ENCODE measurements at regions not wholly inside any gene's neighbourhood (a gene's known extent, or its start where the extent isn't known, plus 50 kb on each side); places are given as distances from the start of the nearest gene placed in this dataset.

DNA sequence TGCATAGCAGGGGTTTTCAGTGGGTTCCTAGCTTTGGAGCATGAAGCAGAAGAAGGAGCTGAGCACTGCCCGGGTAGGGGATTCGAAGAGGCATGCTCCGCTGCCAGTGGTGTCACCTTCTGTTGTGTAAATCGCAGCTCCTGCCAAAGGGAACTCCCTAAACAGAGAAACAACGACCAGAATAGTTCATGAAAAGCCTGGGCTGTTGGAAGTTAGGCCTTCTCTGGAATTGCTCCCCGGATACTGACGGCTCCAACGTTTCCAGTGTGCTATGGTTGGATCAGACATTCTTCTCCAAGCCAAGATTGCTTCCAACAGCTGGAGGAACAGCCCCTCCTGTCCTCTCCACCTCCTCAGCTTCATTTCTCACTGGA lies 546.0 kb upstream of the FZD8 start:
- Mint-ChIP-seq H3K4me3 (ENCODE audit: unreplicated experiment) (no peak overlapping the region), H3K36me3 (ENCODE audit: low read depth) (peaks cover 11% of the 10 kb centered on the region), H3K27ac (ENCODE audit: unreplicated experiment) (no peak overlapping the region), H3K9me3 (ENCODE audit: low read depth) (peaks cover 31% of the 10 kb centered on the region), H3K4me1 (ENCODE audit: low read depth) (peaks cover 4% of the 10 kb centered on the region), H3K27me3 (ENCODE audit: low read depth) (no peaks in the 10 kb centered on the region)
- TF ChIP-seq, protein P1, sequence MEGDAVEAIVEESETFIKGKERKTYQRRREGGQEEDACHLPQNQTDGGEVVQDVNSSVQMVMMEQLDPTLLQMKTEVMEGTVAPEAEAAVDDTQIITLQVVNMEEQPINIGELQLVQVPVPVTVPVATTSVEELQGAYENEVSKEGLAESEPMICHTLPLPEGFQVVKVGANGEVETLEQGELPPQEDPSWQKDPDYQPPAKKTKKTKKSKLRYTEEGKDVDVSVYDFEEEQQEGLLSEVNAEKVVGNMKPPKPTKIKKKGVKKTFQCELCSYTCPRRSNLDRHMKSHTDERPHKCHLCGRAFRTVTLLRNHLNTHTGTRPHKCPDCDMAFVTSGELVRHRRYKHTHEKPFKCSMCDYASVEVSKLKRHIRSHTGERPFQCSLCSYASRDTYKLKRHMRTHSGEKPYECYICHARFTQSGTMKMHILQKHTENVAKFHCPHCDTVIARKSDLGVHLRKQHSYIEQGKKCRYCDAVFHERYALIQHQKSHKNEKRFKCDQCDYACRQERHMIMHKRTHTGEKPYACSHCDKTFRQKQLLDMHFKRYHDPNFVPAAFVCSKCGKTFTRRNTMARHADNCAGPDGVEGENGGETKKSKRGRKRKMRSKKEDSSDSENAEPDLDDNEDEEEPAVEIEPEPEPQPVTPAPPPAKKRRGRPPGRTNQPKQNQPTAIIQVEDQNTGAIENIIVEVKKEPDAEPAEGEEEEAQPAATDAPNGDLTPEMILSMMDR (IDR thresholded peaks at IDR 0.05): no peak
- DNase-seq (ENCODE audit: low spot score): no peak

- TF ChIP-seq, protein P1 (IDR thresholded peaks at IDR 0.05): no peak
- H3K36me3 Mint-ChIP-seq (ENCODE audit: low read depth): peaks cover 8% of the 10 kb centered on the region
- H3K27ac Mint-ChIP-seq (ENCODE audit: unreplicated experiment): no peak overlapping the region
- H3K9me3 Mint-ChIP-seq (ENCODE audit: low read depth): peaks cover 26% of the 10 kb centered on the region
- H3K4me3 Mint-ChIP-seq (ENCODE audit: unreplicated experiment): no peak overlapping the region
- no peak for DNase-seq (ENCODE audit: low spot score)
- peaks cover 10% of the 10 kb centered on the region for H3K4me1 Mint-ChIP-seq (ENCODE audit: low read depth)
- no peaks in the 10 kb centered on the region for H3K27me3 Mint-ChIP-seq (ENCODE audit: low read depth)
These were observed 545.4 kb upstream of the FZD8 start for GRCh38 chr10:36187380-36188079.

- no peak for DNase-seq (ENCODE audit: low spot score)
- Mint-ChIP-seq H3K27me3 (ENCODE audit: low read depth) (no peaks in the 10 kb centered on the region), H3K4me1 (ENCODE audit: low read depth) (peaks cover 24% of the 10 kb centered on the region), H3K27ac (ENCODE audit: unreplicated experiment) (no peak overlapping the region), H3K4me3 (ENCODE audit: unreplicated experiment) (no peak overlapping the region), H3K36me3 (ENCODE audit: low read depth) (no peaks in the 10 kb centered on the region), H3K9me3 (ENCODE audit: low read depth) (peaks cover 7% of the 10 kb centered on the region)
- TF ChIP-seq, protein P1 (IDR thresholded peaks at IDR 0.05): no peak
These were observed 543.0 kb upstream of the FZD8 start for GRCh38 chr10:36185097-36185496.

- DNase-seq (ENCODE audit: low spot score): no peak
- TF ChIP-seq, protein P1 (IDR thresholded peaks at IDR 0.05): no peak
- Mint-ChIP-seq H3K9me3 (ENCODE audit: low read depth) (peaks cover 11% of the 10 kb centered on the region), H3K4me1 (ENCODE audit: low read depth) (peaks cover 24% of the 10 kb centered on the region), H3K4me3 (ENCODE audit: unreplicated experiment) (no peak overlapping the region), H3K27ac (ENCODE audit: unreplicated experiment) (no peak overlapping the region), H3K36me3 (ENCODE audit: low read depth) (peaks cover 5% of the 10 kb centered on the region), H3K27me3 (ENCODE audit: low read depth) (no peaks in the 10 kb centered on the region)
These were observed 541.6 kb upstream of the FZD8 start for GRCh38 chr10:36183726-36184125.

DNA sequence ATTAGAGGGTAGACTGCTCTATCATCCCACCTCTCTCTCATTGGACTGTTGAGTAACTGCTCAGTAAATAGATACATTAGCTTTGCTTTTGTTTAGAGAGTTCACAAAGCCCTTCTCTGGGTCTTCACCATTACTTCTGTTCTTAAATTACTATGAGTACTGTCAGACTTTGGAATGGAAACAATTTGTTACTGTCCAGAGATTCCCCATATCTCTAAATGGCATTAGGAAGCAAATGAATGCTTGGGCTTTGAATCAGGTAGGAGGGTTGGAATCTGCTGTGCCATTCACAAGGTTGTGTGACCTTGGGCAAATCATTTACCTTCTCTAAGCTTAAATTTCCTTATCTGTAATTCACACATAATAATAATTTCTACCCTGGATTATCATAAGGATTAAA lies 541.0 kb upstream of the FZD8 start:
- Mint-ChIP-seq H3K27me3 (ENCODE audit: low read depth) (no peaks in the 10 kb centered on the region), H3K4me1 (ENCODE audit: low read depth) (peaks cover 24% of the 10 kb centered on the region), H3K36me3 (ENCODE audit: low read depth) (peaks cover 5% of the 10 kb centered on the region), H3K4me3 (ENCODE audit: unreplicated experiment) (no peak overlapping the region), H3K9me3 (ENCODE audit: low read depth) (peaks cover 11% of the 10 kb centered on the region), H3K27ac (ENCODE audit: unreplicated experiment) (no peak overlapping the region)
- TF ChIP-seq, protein P1 (IDR thresholded peaks at IDR 0.05): no peak
- DNase-seq (ENCODE audit: low spot score): no peak

Measured in chondrocyte (in vitro differentiated cells).